ENCODE measurements at regions not wholly inside any gene's neighbourhood (a gene's known extent, or its start where the extent isn't known, plus 50 kb on each side); places are given as distances from the start of the nearest gene placed in this dataset.
A peak's percentile ranks its signal among the peaks of the same experiment; 100 is the strongest.
"Not testable (repeated sequence)": the region's sequence is repeated elsewhere in the genome, so short reads cannot be mapped to it uniquely, and the experiment has no call there.

GRCh38 chr16:88259538-88259937 lies 123.2 kb upstream of the ZNF469 start:
- H3K9me3 ChIP-seq; H3K27me3 ChIP-seq; intact Hi-C loops (cut with DNase I); H3K36me3 ChIP-seq (replicated peaks in 1 of 2; ENCODE audit: insufficient read depth in 1 of 2, low read depth in 2 of 2); ATAC-seq; H3K4me3 ChIP-seq; H3K4me1 ChIP-seq; DNase-seq: not testable (repeated sequence)
- WGBS, 2 donors: 39 to 43% methylated on average over 10 of the region's 10 CpGs
- peak overlapping the region in 1 of 4 donors; percentile 57 for H3K27ac ChIP-seq

GRCh38 chr16:88260146-88260545 lies 122.6 kb upstream of the ZNF469 start:
- H3K36me3 ChIP-seq (replicated peaks in 1 of 2; ENCODE audit: insufficient read depth in 1 of 2, low read depth in 2 of 2); H3K4me3 ChIP-seq; H3K9me3 ChIP-seq; intact Hi-C loops (cut with DNase I); H3K4me1 ChIP-seq; DNase-seq; ATAC-seq; H3K27me3 ChIP-seq; H3K27ac ChIP-seq: not testable (repeated sequence)
- 89 to 90% methylated on average over 12 to 17 of the region's 17 CpGs for whole genome bisulfite sequencing, 2 donors

- H3K27ac ChIP-seq; ATAC-seq; H3K27me3 ChIP-seq; H3K9me3 ChIP-seq; intact Hi-C loops (cut with DNase I); H3K36me3 ChIP-seq (replicated peaks in 1 of 2; ENCODE audit: insufficient read depth in 1 of 2, low read depth in 2 of 2); H3K4me3 ChIP-seq: not testable (repeated sequence)
- peaks cover 18% of the 10 kb centered on the region for H3K4me1 ChIP-seq
- DNase-seq: peak in 1 of 4 donors; percentile 7
- 74 to 84% methylated on average over 21 to 25 of the region's 26 CpGs for WGBS, 2 donors
Observed at GRCh38 chr16:88260881-88261665, 121.7 kb upstream of the ZNF469 start.

- H3K36me3 ChIP-seq (replicated peaks in 1 of 2; ENCODE audit: insufficient read depth in 1 of 2, low read depth in 2 of 2); intact Hi-C loops (cut with DNase I); ATAC-seq; H3K4me3 ChIP-seq; H3K27ac ChIP-seq; H3K27me3 ChIP-seq; H3K9me3 ChIP-seq: not testable (repeated sequence)
- peaks cover 24% of the 10 kb centered on the region for H3K4me1 ChIP-seq
- 68 to 74% methylated on average over 11 to 13 of the region's 18 CpGs for WGBS, 2 donors
- peak in 1 of 4 donors; percentile 2 for DNase-seq
Observed at GRCh38 chr16:88261814-88262605, 120.7 kb upstream of the ZNF469 start.

GRCh38 chr16:88262858-88263563 lies 119.7 kb upstream of the ZNF469 start:
- intact Hi-C loops (cut with DNase I); H3K36me3 ChIP-seq (replicated peaks in 1 of 2; ENCODE audit: insufficient read depth in 1 of 2, low read depth in 2 of 2); H3K4me3 ChIP-seq; H3K9me3 ChIP-seq; H3K27ac ChIP-seq; H3K27me3 ChIP-seq; ATAC-seq: not testable (repeated sequence)
- H3K4me1 ChIP-seq: peaks cover 29% of the 10 kb centered on the region
- 75 to 82% methylated on average over 16 to 29 of the region's 34 CpGs for WGBS, 2 donors
- peak in 1 of 4 donors; percentile 10 for DNase-seq

GRCh38 chr16:88263681-88264287 lies 119.0 kb upstream of the ZNF469 start:
- H3K27ac ChIP-seq; ATAC-seq; DNase-seq; H3K9me3 ChIP-seq; intact Hi-C loops (cut with DNase I); H3K27me3 ChIP-seq; H3K36me3 ChIP-seq (replicated peaks in 1 of 2; ENCODE audit: insufficient read depth in 1 of 2, low read depth in 2 of 2); H3K4me3 ChIP-seq: not testable (repeated sequence)
- 85 to 90% methylated on average over 4 to 11 of the region's 17 CpGs for WGBS, 2 donors
- H3K4me1 ChIP-seq: peaks cover 29% of the 10 kb centered on the region

- TF ChIP-seq CTCF (IDR thresholded peaks at IDR 0.05): no peak
- no peak for TF ChIP-seq POLR2A (IDR thresholded peaks at IDR 0.05)
- ATAC-seq (peak; percentile 88), DNase-seq (peak; percentile 84 to 99 (median 91))
- no peaks in the 10 kb centered on the region for H3K36me3 ChIP-seq (replicated peaks in 1 of 2; ENCODE audit: insufficient read depth in 1 of 2, low read depth in 2 of 2)
- H3K27ac ChIP-seq: no peak overlapping the region
- H3K27me3 ChIP-seq: no peaks in the 10 kb centered on the region
- intact Hi-C loops (cut with DNase I): no loop called here
- no peaks in the 10 kb centered on the region for H3K9me3 ChIP-seq
- 35 to 63% methylated on average over 13 to 23 of the region's 30 CpGs for WGBS, 2 donors
- peaks cover 29% of the 10 kb centered on the region for H3K4me1 ChIP-seq
- H3K4me3 ChIP-seq: no peak overlapping the region
Observed at GRCh38 chr16:88264641-88265285, 118.0 kb upstream of the ZNF469 start.

GRCh38 chr16:88265286-88265938 lies 117.3 kb upstream of the ZNF469 start:
- H3K4me3 ChIP-seq; DNase-seq; intact Hi-C loops (cut with DNase I); ATAC-seq; H3K9me3 ChIP-seq; H3K36me3 ChIP-seq (replicated peaks in 1 of 2; ENCODE audit: insufficient read depth in 1 of 2, low read depth in 2 of 2); H3K27ac ChIP-seq; H3K27me3 ChIP-seq: not testable (repeated sequence)
- WGBS, 2 donors: 73 to 79% methylated on average over 15 to 16 of the region's 25 CpGs
- peaks cover 29% of the 10 kb centered on the region for H3K4me1 ChIP-seq

GRCh38 chr16:88266036-88266435 lies 116.7 kb upstream of the ZNF469 start:
- H3K27me3 ChIP-seq; intact Hi-C loops (cut with DNase I); H3K27ac ChIP-seq; H3K4me3 ChIP-seq; ATAC-seq; DNase-seq; H3K36me3 ChIP-seq (replicated peaks in 1 of 2; ENCODE audit: insufficient read depth in 1 of 2, low read depth in 2 of 2); H3K9me3 ChIP-seq: not testable (repeated sequence)
- H3K4me1 ChIP-seq: peaks cover 29% of the 10 kb centered on the region
- 68% methylated on average over 4 of the region's 12 CpGs; no CpG with 5 or more reads in 1 of the 2 donors for WGBS, 2 donors
